MCF 10A (cell line): ENCODE measurements at regions not wholly inside any gene's neighbourhood (a gene's known extent, or its start where the extent isn't known, plus 50 kb on each side); places are given as distances from the start of the nearest gene placed in this dataset.

Experiments
- BruUV-seq: library from RNA; stranded (reverse); fragments of 400-500 nt; replicated peaks from 2 replicates; lab custom pipeline; 2021; lab: Mats Ljungman, UMichigan
- CTCF ChIA-PET: fragments of 300-600 bp; sonication (Branson Sonifier 250); formaldehyde crosslinking; extraction: SDS; loops from one replicate; lab custom pipeline; 2021; ENCODE audit warnings: antibody characterized with exemption, inconsistent platforms; lab: Yijun Ruan, JAX
- POLR2A ChIA-PET: fragments of 300-600, 350-650 bp; sonication (Branson Sonifier 250); formaldehyde crosslinking; extraction: SDS; loops from one replicate; lab custom pipeline; 2020; ENCODE audit warnings: antibody characterized with exemption, inconsistent platforms; lab: Yijun Ruan, JAX
- DNase-seq: peaks from one replicate; pipeline ENCODE4 v3.0.0-alpha.2; 2018; ENCODE audit not compliant: unreplicated experiment
- H3K27ac Mint-ChIP-seq: one replicate; pipeline ENCODE4 v1.8.0; 2022; ENCODE audit warnings: mild to moderate bottlenecking, low read depth, mixed read lengths; ENCODE audit not compliant: unreplicated experiment
- H3K27me3 Mint-ChIP-seq: one replicate; pipeline ENCODE4 v1.8.0; 2022; ENCODE audit warnings: mixed read lengths; ENCODE audit not compliant: insufficient read depth, unreplicated experiment
- H3K36me3 Mint-ChIP-seq: one replicate; pipeline ENCODE4 v1.8.0; 2022; ENCODE audit warnings: mild to moderate bottlenecking, moderate library complexity, mixed read lengths; ENCODE audit not compliant: insufficient read depth, unreplicated experiment
- H3K4me1 Mint-ChIP-seq: one replicate; pipeline ENCODE4 v1.8.0; 2022; ENCODE audit warnings: mixed read lengths; ENCODE audit not compliant: insufficient read depth, unreplicated experiment
- H3K4me3 Mint-ChIP-seq: one replicate; pipeline ENCODE4 v1.8.0; 2022; ENCODE audit warnings: mild to moderate bottlenecking, moderate library complexity, mixed read lengths; ENCODE audit not compliant: unreplicated experiment
- H3K9me3 Mint-ChIP-seq: one replicate; pipeline ENCODE4 v1.8.0; 2022; ENCODE audit warnings: mixed read lengths; ENCODE audit not compliant: unreplicated experiment
- intact Hi-C: fragments of 100-400 bp; cut with micrococcal nuclease; formaldehyde crosslinking; loops from 2 replicates; pipeline ENCODE4 v1.14.1; 2022
- TF ChIP-seq, protein P1 (sequence below): fragments of 200-600 bp; IDR thresholded peaks from one replicate; pipeline ENCODE4 v1.8.0; 2022; ENCODE audit warnings: antibody characterized with exemption, mild to moderate bottlenecking; ENCODE audit not compliant: unreplicated experiment

DNA sequence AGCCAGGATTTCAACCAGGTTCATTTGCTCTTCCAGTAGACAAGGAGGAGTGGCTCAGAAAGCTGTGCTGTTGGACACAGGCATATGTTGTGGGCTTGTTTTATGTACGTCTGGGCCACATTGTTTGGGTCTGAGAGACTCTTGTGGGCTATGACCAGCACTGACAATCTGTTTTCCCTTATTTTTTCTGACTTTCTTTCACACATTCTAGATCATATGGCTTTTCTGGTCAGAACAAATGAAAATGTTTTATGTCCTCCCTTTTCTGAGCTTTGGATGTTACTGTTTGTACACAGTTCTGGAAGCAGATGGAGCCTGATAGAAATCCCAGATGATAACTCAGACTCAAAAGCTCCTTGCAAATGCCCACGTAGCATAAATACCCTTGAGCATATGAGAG is 85.8 kb upstream of the RGMA start:
- H3K9me3 Mint-ChIP-seq: no peaks in the 10 kb centered on the region
- H3K4me1 Mint-ChIP-seq: peaks cover 21% of the 10 kb centered on the region
- TF ChIP-seq, protein P1, sequence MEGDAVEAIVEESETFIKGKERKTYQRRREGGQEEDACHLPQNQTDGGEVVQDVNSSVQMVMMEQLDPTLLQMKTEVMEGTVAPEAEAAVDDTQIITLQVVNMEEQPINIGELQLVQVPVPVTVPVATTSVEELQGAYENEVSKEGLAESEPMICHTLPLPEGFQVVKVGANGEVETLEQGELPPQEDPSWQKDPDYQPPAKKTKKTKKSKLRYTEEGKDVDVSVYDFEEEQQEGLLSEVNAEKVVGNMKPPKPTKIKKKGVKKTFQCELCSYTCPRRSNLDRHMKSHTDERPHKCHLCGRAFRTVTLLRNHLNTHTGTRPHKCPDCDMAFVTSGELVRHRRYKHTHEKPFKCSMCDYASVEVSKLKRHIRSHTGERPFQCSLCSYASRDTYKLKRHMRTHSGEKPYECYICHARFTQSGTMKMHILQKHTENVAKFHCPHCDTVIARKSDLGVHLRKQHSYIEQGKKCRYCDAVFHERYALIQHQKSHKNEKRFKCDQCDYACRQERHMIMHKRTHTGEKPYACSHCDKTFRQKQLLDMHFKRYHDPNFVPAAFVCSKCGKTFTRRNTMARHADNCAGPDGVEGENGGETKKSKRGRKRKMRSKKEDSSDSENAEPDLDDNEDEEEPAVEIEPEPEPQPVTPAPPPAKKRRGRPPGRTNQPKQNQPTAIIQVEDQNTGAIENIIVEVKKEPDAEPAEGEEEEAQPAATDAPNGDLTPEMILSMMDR: no peak
- no peaks in the 10 kb centered on the region for H3K36me3 Mint-ChIP-seq
- DNase-seq: no peak
- no peak overlapping the region for H3K27ac Mint-ChIP-seq
- no TSS peak for BruUV-seq
- ChIA-PET CTCF (interaction anchor here (0.6 to 1.3 kb wide), 2 partner anchors 87 to 1182 kb away, joined by 3 to 4 read pairs; no protein-coding TSS in a partner anchor), POLR2A (no interaction called here)
- no peak overlapping the region for H3K4me3 Mint-ChIP-seq
- H3K27me3 Mint-ChIP-seq: no peaks in the 10 kb centered on the region
- intact Hi-C loops: no loop called here

GRCh38 chr15:93173369-93173768 is 84.4 kb upstream of the RGMA start:
- H3K9me3 Mint-ChIP-seq: no peaks in the 10 kb centered on the region
- intact Hi-C loops: no loop called here
- no TSS peak for BruUV-seq
- peak overlapping the region; percentile 87 for H3K27ac Mint-ChIP-seq
- ChIA-PET POLR2A (interaction anchor here (1.0 kb wide), 1 partner anchor 36 kb away, joined by 4 read pairs; no protein-coding TSS in a partner anchor), CTCF (interaction anchor here (0.9 kb wide), 1 partner anchor 802 kb away, joined by 3 read pairs; no protein-coding TSS in a partner anchor)
- no peaks in the 10 kb centered on the region for H3K36me3 Mint-ChIP-seq
- H3K27me3 Mint-ChIP-seq: peaks cover 3% of the 10 kb centered on the region
- no peak overlapping the region for H3K4me3 Mint-ChIP-seq
- peak; percentile 87 for DNase-seq
- peaks cover 29% of the 10 kb centered on the region for H3K4me1 Mint-ChIP-seq
- TF ChIP-seq, protein P1: no peak

- DNase-seq: no peak
- CTCF ChIA-PET: no interaction called here
- Mint-ChIP-seq H3K9me3 (no peaks in the 10 kb centered on the region), H3K4me1 (peaks cover 30% of the 10 kb centered on the region), H3K27me3 (peaks cover 18% of the 10 kb centered on the region), H3K36me3 (no peaks in the 10 kb centered on the region), H3K27ac (no peak overlapping the region), H3K4me3 (no peak overlapping the region)
- BruUV-seq: no TSS peak
- intact Hi-C loops: no loop called here
- POLR2A ChIA-PET: no interaction called here
- TF ChIP-seq, protein P1: no peak
These were observed 82.5 kb upstream of the RGMA start for GRCh38 chr15:93171476-93171875.

DNA sequence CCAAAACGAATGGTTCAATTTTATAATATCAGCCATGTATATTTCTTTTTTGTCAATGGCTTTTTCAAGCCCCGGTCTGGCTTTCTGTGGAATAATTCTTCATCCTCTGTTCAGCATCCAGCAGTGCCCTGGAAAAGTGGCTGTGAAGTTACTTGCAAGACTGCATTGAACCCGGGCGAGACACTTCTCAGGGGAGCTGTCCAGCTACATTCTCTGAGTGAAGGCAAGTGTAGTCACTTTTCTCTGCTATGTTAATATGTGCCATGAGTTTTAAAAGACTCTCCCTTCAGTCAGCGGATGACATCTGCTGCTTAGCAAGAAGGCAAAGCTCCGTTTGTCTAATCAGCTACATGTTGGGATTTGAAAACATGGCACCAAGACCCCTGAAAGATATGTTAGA is 81.3 kb upstream of the RGMA start:
- H3K4me3 Mint-ChIP-seq: no peak overlapping the region
- no TSS peak for BruUV-seq
- DNase-seq: no peak
- H3K4me1 Mint-ChIP-seq: peaks cover 30% of the 10 kb centered on the region
- H3K36me3 Mint-ChIP-seq: no peaks in the 10 kb centered on the region
- H3K27ac Mint-ChIP-seq: no peak overlapping the region
- POLR2A ChIA-PET: no interaction called here
- no peaks in the 10 kb centered on the region for H3K9me3 Mint-ChIP-seq
- H3K27me3 Mint-ChIP-seq: peaks cover 18% of the 10 kb centered on the region
- TF ChIP-seq, protein P1: no peak
- intact Hi-C loops: no loop called here
- CTCF ChIA-PET: no interaction called here
